ENCODE measurements at regions not wholly inside any gene's neighbourhood (a gene's known extent, or its start where the extent isn't known, plus 50 kb on each side); places are given as distances from the start of the nearest gene placed in this dataset.

GRCh38 chr13:44280456-44280855 is 93.2 kb upstream of the SERP2 start:
- DNase-seq: no peak
- no peak overlapping the region for H3K4me3 Mint-ChIP-seq
- peaks cover 38% of the 10 kb centered on the region for H3K27me3 Mint-ChIP-seq (ENCODE audit: low read depth)
- H3K9me3 Mint-ChIP-seq: no peaks in the 10 kb centered on the region
- no peaks in the 10 kb centered on the region for H3K36me3 Mint-ChIP-seq (ENCODE audit: insufficient read depth)
- ATAC-seq: no peak
- H3K4me1 Mint-ChIP-seq (ENCODE audit: low read depth): peaks cover 19% of the 10 kb centered on the region

DNA sequence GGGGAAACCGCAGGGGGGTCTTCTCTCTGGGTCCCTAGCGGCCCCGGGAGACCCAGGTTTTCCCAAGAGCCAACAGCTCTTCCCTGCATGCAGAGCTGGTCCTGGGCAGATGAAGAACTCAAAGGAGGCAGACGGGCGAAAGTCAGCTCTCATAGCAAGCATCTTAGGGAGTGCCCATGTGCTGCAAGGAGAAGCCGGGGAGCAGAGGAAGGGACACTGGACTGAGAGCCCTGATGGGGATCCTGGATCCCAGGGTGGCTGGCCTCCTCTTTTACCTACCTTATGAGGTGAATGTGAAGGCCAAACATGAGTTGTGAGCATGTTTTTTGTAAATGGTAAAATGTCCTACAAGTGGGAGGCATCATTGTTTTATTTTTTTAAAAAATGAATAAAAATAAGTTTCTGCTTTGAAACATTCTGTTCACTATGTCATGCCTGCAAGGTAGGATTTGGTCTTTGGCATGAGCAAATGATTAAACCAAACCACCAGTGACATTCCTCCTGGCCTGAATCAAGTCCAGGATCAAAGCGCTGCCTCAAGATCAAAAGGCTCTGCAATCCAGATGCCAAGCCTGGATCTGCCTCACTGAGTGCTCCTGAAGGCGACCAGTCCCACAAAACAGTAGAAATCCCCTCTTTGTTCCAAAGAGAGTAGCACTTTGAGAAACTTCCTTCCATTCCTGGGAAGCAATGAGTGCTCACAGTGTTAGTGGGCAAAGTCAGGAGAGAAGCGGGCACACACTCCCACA is 92.2 kb upstream of the SERP2 start:
- Mint-ChIP-seq H3K27me3 (ENCODE audit: low read depth) (peaks cover 46% of the 10 kb centered on the region), H3K4me1 (ENCODE audit: low read depth) (peaks cover 13% of the 10 kb centered on the region), H3K4me3 (no peak overlapping the region), H3K9me3 (no peaks in the 10 kb centered on the region), H3K36me3 (ENCODE audit: insufficient read depth) (no peaks in the 10 kb centered on the region)
- DNase-seq (no peak), ATAC-seq (no peak)

- Mint-ChIP-seq H3K36me3 (ENCODE audit: insufficient read depth) (no peaks in the 10 kb centered on the region), H3K9me3 (no peaks in the 10 kb centered on the region), H3K4me3 (no peak overlapping the region), H3K4me1 (ENCODE audit: low read depth) (peaks cover 2% of the 10 kb centered on the region), H3K27me3 (ENCODE audit: low read depth) (peaks cover 53% of the 10 kb centered on the region)
- no peak for DNase-seq
- no peak for ATAC-seq
Measured at GRCh38 chr13:44283600-44283999, 90.0 kb upstream of the SERP2 start.

DNA sequence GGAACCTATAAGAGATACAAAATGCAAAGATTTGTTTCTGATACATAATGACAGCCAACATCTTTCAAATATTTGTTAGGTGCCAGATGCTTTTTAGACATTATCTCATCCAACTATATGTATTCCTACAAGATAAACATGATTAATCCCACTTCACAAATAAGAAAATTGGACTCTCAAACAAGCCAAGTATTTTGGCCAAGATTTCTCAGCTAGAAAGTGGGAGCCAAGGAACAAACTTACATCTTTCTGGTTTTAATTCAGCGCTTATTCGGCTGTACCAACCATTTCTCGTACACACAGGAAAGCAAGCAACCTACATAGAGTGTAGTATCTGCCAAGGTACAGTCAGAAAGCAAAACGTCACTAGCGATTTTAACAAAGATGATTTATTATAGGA is 85.7 kb upstream of the SERP2 start:
- ATAC-seq (no peak), DNase-seq (no peak)
- H3K4me3 Mint-ChIP-seq: no peak overlapping the region
- peaks cover 3% of the 10 kb centered on the region for H3K9me3 Mint-ChIP-seq
- peaks cover 3% of the 10 kb centered on the region for H3K4me1 Mint-ChIP-seq (ENCODE audit: low read depth)
- no peaks in the 10 kb centered on the region for H3K36me3 Mint-ChIP-seq (ENCODE audit: insufficient read depth)
- peaks cover 50% of the 10 kb centered on the region for H3K27me3 Mint-ChIP-seq (ENCODE audit: low read depth)

GRCh38 chr13:44292545-44292944 is 81.1 kb upstream of the SERP2 start:
- no peak for ATAC-seq
- no peak overlapping the region for H3K4me3 Mint-ChIP-seq
- H3K9me3 Mint-ChIP-seq: peaks cover 3% of the 10 kb centered on the region
- no peaks in the 10 kb centered on the region for H3K36me3 Mint-ChIP-seq (ENCODE audit: insufficient read depth)
- H3K27me3 Mint-ChIP-seq (ENCODE audit: low read depth): peaks cover 16% of the 10 kb centered on the region
- H3K4me1 Mint-ChIP-seq (ENCODE audit: low read depth): peaks cover 20% of the 10 kb centered on the region
- DNase-seq: no peak

GRCh38 chr13:44293374-44293773 is 80.2 kb upstream of the SERP2 start:
- Mint-ChIP-seq H3K9me3 (peaks cover 3% of the 10 kb centered on the region), H3K27me3 (ENCODE audit: low read depth) (peaks cover 16% of the 10 kb centered on the region), H3K36me3 (ENCODE audit: insufficient read depth) (no peaks in the 10 kb centered on the region), H3K4me3 (no peak overlapping the region), H3K4me1 (ENCODE audit: low read depth) (peaks cover 20% of the 10 kb centered on the region)
- DNase-seq (no peak), ATAC-seq (no peak)

DNA sequence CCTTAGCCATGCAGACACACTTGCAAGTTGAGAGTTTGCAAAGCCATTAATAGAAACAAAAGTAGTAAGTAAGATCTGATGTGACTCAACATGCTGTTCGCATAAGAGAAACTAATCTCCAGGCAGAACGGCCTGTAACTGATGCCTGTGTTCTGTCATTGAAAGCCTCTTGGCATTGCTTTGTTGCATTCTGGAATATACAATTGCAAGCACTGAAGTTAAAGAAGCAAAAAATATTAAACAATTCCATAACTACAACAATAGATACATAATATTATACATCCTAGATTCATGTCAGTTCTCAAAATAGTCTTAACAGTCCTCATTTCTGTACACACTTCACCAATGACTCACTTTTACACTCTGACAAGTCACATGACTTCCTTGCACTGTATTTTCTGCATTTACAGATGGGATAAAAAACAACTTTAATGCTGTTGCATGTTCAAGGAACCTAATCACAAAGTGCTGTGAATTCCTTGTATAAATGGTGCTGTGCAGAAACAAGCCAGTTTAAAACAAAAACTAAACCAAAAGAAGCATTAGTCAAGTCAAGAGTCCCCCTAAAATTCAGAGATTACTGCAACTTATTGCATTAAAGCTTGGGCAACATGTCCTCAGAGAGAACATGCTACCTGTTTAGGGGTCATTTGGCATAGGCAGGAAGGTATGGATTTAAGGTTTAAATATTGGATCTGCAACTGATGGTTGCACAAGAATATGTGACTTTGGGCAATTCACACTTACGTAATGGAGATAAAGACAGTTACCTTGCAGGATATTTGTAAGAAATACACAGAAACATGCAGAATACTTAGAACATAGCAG is 79.5 kb upstream of the SERP2 start:
- Mint-ChIP-seq H3K4me3 (no peak overlapping the region), H3K9me3 (peaks cover 3% of the 10 kb centered on the region), H3K36me3 (ENCODE audit: insufficient read depth) (no peaks in the 10 kb centered on the region), H3K27me3 (ENCODE audit: low read depth) (peaks cover 15% of the 10 kb centered on the region), H3K4me1 (ENCODE audit: low read depth) (peaks cover 20% of the 10 kb centered on the region)
- no peak for DNase-seq
- peak; percentile 85 to 89 for ATAC-seq

GRCh38 chr13:44294876-44295275 is 78.7 kb upstream of the SERP2 start:
- ATAC-seq (no peak), DNase-seq (no peak)
- no peak overlapping the region for H3K4me3 Mint-ChIP-seq
- peaks cover 12% of the 10 kb centered on the region for H3K27me3 Mint-ChIP-seq (ENCODE audit: low read depth)
- peaks cover 3% of the 10 kb centered on the region for H3K9me3 Mint-ChIP-seq
- no peaks in the 10 kb centered on the region for H3K36me3 Mint-ChIP-seq (ENCODE audit: insufficient read depth)
- H3K4me1 Mint-ChIP-seq (ENCODE audit: low read depth): peaks cover 20% of the 10 kb centered on the region

- H3K27me3 Mint-ChIP-seq (ENCODE audit: low read depth): peaks cover 6% of the 10 kb centered on the region
- no peak for DNase-seq
- no peaks in the 10 kb centered on the region for H3K36me3 Mint-ChIP-seq (ENCODE audit: insufficient read depth)
- H3K4me3 Mint-ChIP-seq: no peak overlapping the region
- peaks cover 35% of the 10 kb centered on the region for H3K4me1 Mint-ChIP-seq (ENCODE audit: low read depth)
- no peak for ATAC-seq
- H3K9me3 Mint-ChIP-seq: peaks cover 4% of the 10 kb centered on the region
Measured at GRCh38 chr13:44296856-44297255, 76.8 kb upstream of the SERP2 start.

DNA sequence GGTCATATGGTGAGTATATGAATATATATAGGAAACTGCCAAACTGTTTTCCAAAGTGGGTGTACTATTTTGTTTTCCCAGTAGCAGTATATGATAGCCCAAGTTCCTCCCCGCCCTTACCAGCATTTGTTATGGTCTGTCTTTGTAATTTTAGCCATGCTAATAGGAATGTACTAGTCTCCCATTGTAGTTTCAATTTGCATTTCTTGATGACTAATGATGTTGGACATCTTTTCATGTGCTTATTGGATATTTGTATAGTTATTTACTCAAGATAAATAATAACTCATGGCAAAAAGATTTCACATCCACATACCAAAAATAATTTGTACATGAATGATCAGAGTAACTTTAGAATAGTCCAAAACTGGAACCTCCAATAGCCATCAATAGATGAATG is 75.3 kb upstream of the SERP2 start:
- Mint-ChIP-seq H3K4me1 (ENCODE audit: low read depth) (peaks cover 33% of the 10 kb centered on the region), H3K4me3 (no peak overlapping the region), H3K9me3 (peaks cover 3% of the 10 kb centered on the region), H3K36me3 (ENCODE audit: insufficient read depth) (no peaks in the 10 kb centered on the region), H3K27me3 (ENCODE audit: low read depth) (peaks cover 10% of the 10 kb centered on the region)
- DNase-seq (no peak), ATAC-seq (no peak)

- Mint-ChIP-seq H3K36me3 (ENCODE audit: insufficient read depth) (no peaks in the 10 kb centered on the region), H3K9me3 (peaks cover 3% of the 10 kb centered on the region), H3K27me3 (ENCODE audit: low read depth) (peaks cover 10% of the 10 kb centered on the region), H3K4me1 (ENCODE audit: low read depth) (peaks cover 23% of the 10 kb centered on the region), H3K4me3 (no peak overlapping the region)
- no peak for ATAC-seq
- no peak for DNase-seq
Measured at GRCh38 chr13:44299152-44299943, 74.3 kb upstream of the SERP2 start.

DNA sequence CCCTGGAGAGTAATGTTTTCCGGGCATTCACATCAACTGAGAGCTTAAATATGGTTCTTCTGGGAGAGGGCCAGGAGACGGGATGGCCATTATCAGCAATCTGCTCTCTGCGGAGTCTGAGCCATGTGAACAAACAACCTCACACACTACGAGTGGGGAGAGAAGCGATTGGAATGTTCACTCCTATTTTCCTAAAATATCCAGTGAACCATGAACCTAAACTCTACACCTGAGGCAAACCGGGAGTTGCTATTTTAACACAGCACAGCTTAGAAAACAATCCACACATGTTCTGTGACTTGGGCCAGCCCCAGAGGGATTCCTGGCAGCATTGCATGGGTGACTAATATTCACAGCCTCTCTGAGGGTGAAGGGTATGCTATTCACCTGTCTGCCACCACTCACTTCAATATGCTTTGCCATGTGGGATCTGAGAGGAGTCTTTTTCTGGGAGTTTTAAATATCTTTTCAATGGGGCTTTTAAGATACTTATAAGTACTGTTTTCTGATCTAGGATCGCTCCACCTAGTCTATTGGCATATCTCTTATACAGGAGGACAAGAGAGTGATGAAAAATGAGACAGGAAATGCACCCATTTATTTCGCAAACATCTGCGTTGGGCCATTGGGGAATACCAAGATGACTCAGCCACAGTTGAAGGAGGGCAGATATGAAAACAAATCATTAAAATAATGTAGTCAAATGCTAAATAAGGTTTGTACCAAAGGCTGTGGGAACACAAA is 72.6 kb upstream of the SERP2 start:
- H3K27me3 Mint-ChIP-seq (ENCODE audit: low read depth): peaks cover 13% of the 10 kb centered on the region
- DNase-seq (no peak), ATAC-seq (peak; percentile 79 to 89)
- no peaks in the 10 kb centered on the region for H3K36me3 Mint-ChIP-seq (ENCODE audit: insufficient read depth)
- no peak overlapping the region for H3K4me3 Mint-ChIP-seq
- H3K4me1 Mint-ChIP-seq (ENCODE audit: low read depth): peaks cover 22% of the 10 kb centered on the region
- peaks cover 3% of the 10 kb centered on the region for H3K9me3 Mint-ChIP-seq

DNA sequence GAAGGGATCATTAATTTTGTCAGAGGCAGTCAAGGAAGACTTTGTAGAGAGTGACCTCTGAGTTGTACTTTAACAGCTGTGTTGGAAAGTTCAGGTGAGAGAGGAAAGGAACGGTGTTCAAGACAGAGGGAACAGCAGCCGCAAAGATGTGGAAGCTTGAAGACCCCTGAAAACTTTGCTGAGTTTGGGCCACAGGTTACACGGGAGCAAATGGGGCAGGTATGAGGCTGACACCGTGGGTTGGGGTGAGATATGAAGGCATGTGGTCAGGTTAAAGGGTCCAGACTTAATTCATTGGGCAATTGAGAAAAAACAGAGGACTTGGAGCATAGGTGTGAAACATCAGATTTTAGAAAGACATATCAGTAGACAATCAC is 72.0 kb upstream of the SERP2 start:
- Mint-ChIP-seq H3K4me1 (ENCODE audit: low read depth) (peaks cover 22% of the 10 kb centered on the region), H3K36me3 (ENCODE audit: insufficient read depth) (no peaks in the 10 kb centered on the region), H3K27me3 (ENCODE audit: low read depth) (peaks cover 13% of the 10 kb centered on the region), H3K9me3 (peaks cover 3% of the 10 kb centered on the region), H3K4me3 (no peak overlapping the region)
- ATAC-seq (no peak), DNase-seq (no peak)

DNA sequence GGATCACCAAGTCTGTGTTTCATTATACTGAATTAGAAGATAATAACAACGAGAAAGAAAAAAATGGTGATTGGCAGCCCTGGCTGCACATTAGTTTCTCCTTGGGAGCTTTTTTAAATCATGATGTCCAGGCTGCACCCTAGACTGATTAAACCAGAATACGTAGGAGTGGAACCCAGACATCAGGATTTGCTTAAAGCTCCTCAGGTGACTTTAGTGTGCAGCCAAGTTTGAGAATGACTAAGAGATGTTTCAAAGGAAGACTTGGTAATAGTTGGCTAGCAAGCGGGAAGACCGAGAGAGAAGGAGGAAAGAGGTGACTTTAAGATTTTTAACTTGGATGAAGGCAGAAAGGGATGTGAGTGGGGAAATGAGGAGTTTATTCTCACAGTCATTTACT is 71.4 kb upstream of the SERP2 start:
- Mint-ChIP-seq H3K9me3 (peaks cover 3% of the 10 kb centered on the region), H3K4me1 (ENCODE audit: low read depth) (peaks cover 26% of the 10 kb centered on the region), H3K27me3 (ENCODE audit: low read depth) (peaks cover 13% of the 10 kb centered on the region), H3K36me3 (ENCODE audit: insufficient read depth) (no peaks in the 10 kb centered on the region), H3K4me3 (no peak overlapping the region)
- DNase-seq (no peak), ATAC-seq (no peak)

Measured in activated T-cell treated with anti-CD3 and anti-CD28 coated beads, Interleukin-2, amount 50 U/mL, for 4 hours (primary cell).